ENCODE measurements at regions not wholly inside any gene's neighbourhood (a gene's known extent, or its start where the extent isn't known, plus 50 kb on each side); places are given as distances from the start of the nearest gene placed in this dataset.

DNA sequence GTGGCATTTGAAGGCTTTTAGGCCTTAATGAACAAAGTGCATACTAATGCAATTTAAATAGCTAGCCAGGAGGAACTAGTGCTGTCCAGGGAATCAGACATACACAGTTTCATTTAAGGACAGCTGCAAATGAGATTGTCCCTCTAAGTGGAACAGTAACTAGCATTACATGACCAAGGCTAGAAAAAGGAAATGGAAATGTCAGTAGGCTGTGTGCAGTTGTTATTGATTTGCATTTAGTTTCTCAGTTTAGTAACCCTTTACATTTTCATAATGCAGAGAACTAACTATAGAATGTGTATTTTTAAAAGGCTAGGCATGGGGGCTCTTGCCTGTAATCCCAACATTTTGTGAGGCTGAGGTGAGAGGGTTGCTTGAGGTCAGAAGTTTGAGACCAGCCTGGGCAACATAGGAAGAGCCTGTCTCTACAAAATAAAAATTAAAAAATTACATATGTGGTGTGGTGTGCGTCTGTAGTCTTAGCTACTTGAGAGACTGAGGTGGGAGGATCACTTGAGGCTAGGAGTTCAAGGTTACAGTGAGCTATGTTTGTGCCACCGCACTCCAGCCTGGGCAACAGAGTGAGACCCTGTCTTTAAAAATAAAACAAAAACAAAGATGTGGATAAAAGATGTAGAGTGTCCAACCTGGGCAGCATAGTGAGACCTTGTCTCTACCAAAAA, 468.0 kb downstream of the UTRN start:
- no peak for DNase-seq (ENCODE audit: low spot score in 2 of 2, unreplicated experiment in 2 of 2)
- no peak overlapping the region for H3K27ac Mint-ChIP-seq
- H3K4me3 Mint-ChIP-seq = no peak overlapping the region
- TF ChIP-seq, protein P1, sequence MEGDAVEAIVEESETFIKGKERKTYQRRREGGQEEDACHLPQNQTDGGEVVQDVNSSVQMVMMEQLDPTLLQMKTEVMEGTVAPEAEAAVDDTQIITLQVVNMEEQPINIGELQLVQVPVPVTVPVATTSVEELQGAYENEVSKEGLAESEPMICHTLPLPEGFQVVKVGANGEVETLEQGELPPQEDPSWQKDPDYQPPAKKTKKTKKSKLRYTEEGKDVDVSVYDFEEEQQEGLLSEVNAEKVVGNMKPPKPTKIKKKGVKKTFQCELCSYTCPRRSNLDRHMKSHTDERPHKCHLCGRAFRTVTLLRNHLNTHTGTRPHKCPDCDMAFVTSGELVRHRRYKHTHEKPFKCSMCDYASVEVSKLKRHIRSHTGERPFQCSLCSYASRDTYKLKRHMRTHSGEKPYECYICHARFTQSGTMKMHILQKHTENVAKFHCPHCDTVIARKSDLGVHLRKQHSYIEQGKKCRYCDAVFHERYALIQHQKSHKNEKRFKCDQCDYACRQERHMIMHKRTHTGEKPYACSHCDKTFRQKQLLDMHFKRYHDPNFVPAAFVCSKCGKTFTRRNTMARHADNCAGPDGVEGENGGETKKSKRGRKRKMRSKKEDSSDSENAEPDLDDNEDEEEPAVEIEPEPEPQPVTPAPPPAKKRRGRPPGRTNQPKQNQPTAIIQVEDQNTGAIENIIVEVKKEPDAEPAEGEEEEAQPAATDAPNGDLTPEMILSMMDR (IDR thresholded peaks at IDR 0.05; ENCODE audit: unreplicated experiment) = no peak
- no peaks in the 10 kb centered on the region for H3K27me3 Mint-ChIP-seq (ENCODE audit: low read depth)
- H3K36me3 Mint-ChIP-seq = peaks cover 22% of the 10 kb centered on the region
- no peaks in the 10 kb centered on the region for H3K9me3 Mint-ChIP-seq
- H3K4me1 Mint-ChIP-seq = no peaks in the 10 kb centered on the region

GRCh38 chr6:144756469-144756868, 471.3 kb downstream of the UTRN start:
- no peak for DNase-seq (ENCODE audit: low spot score in 2 of 2, unreplicated experiment in 2 of 2)
- TF ChIP-seq, protein P1 (IDR thresholded peaks at IDR 0.05; ENCODE audit: unreplicated experiment) = no peak
- Mint-ChIP-seq H3K4me1 (no peaks in the 10 kb centered on the region), H3K27me3 (ENCODE audit: low read depth) (no peaks in the 10 kb centered on the region), H3K36me3 (peaks cover 14% of the 10 kb centered on the region), H3K4me3 (no peak overlapping the region), H3K9me3 (no peaks in the 10 kb centered on the region), H3K27ac (no peak overlapping the region)

- TF ChIP-seq, protein P1 (IDR thresholded peaks at IDR 0.05; ENCODE audit: unreplicated experiment) = no peak
- Mint-ChIP-seq H3K4me1 (no peaks in the 10 kb centered on the region), H3K27ac (no peak overlapping the region), H3K4me3 (no peak overlapping the region), H3K36me3 (peaks cover 14% of the 10 kb centered on the region), H3K27me3 (ENCODE audit: low read depth) (no peaks in the 10 kb centered on the region), H3K9me3 (no peaks in the 10 kb centered on the region)
- no peak for DNase-seq (ENCODE audit: low spot score in 2 of 2, unreplicated experiment in 2 of 2)
These were observed 472.2 kb downstream of the UTRN start for GRCh38 chr6:144757299-144757698.

GRCh38 chr6:144757730-144758129, 472.6 kb downstream of the UTRN start:
- no peak overlapping the region for H3K4me3 Mint-ChIP-seq
- peaks cover 12% of the 10 kb centered on the region for H3K36me3 Mint-ChIP-seq
- H3K4me1 Mint-ChIP-seq = no peaks in the 10 kb centered on the region
- no peaks in the 10 kb centered on the region for H3K9me3 Mint-ChIP-seq
- H3K27ac Mint-ChIP-seq = no peak overlapping the region
- H3K27me3 Mint-ChIP-seq (ENCODE audit: low read depth) = no peaks in the 10 kb centered on the region
- TF ChIP-seq, protein P1 (IDR thresholded peaks at IDR 0.05; ENCODE audit: unreplicated experiment) = no peak
- DNase-seq (ENCODE audit: low spot score in 2 of 2, unreplicated experiment in 2 of 2) = no peak

DNA sequence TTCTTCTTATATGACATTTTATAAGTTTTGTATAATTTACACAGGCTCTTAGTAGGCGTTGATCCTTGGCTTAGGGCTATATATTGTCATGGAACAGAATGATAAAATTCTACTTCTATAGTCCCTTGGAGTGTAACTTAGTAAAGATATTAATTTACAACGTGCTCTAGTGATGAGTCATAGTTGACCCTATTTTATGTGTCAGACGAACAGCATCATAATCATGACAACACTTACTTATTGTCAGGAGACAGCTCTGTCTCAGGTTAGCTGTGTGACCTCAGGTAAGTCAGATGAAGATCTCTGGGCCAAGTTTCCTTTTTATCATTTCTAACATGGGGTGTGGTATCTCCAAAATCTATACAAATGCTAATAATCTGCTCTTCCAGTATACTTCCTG, 473.5 kb downstream of the UTRN start:
- Mint-ChIP-seq H3K27me3 (ENCODE audit: low read depth) (no peaks in the 10 kb centered on the region), H3K9me3 (no peaks in the 10 kb centered on the region), H3K4me1 (no peaks in the 10 kb centered on the region), H3K4me3 (no peak overlapping the region), H3K36me3 (peaks cover 14% of the 10 kb centered on the region), H3K27ac (no peak overlapping the region)
- no peak for DNase-seq (ENCODE audit: low spot score in 2 of 2, unreplicated experiment in 2 of 2)
- TF ChIP-seq, protein P1 (IDR thresholded peaks at IDR 0.05; ENCODE audit: unreplicated experiment) = no peak

DNA sequence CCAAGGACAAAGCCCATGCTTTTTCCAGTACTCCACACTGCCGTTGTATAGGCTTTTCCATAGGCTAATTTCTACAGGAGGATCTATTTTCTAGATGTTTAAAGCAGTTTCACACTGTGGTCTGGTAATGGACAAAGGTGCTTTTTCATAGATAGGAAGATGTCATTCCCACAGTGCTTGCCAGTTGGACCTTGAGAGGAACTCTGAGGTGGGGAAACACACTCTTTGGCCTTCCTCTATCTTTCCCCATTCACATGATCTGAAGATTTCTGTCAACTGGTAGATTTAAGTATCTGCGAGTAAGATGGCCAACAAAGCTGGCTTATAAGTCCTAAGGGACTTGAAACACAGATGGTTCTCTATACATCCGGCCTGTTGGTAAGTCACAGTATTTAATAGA, 477.3 kb downstream of the UTRN start:
- TF ChIP-seq, protein P1 (IDR thresholded peaks at IDR 0.05; ENCODE audit: unreplicated experiment) = no peak
- no peaks in the 10 kb centered on the region for H3K27me3 Mint-ChIP-seq (ENCODE audit: low read depth)
- no peaks in the 10 kb centered on the region for H3K9me3 Mint-ChIP-seq

More for the DNA sequence above, 477.3 kb downstream of the UTRN start:
- Mint-ChIP-seq H3K36me3 (peaks cover 17% of the 10 kb centered on the region), H3K4me1 (no peaks in the 10 kb centered on the region), H3K4me3 (no peak overlapping the region), H3K27ac (no peak overlapping the region)
- DNase-seq (ENCODE audit: low spot score in 2 of 2, unreplicated experiment in 2 of 2) = no peak
